HG03439 (cell line): ENCODE measurements at regions not wholly inside any gene's neighbourhood (a gene's known extent, or its start where the extent isn't known, plus 50 kb on each side); places are given as distances from the start of the nearest gene placed in this dataset.

ENCODE experiments used
- ATAC-seq: cut with Tn5 transposase; IDR thresholded peaks from one replicate; pipeline ENCODE4 v1.9.1; 2021; ENCODE audit warnings: mild to moderate bottlenecking, moderate library complexity; ENCODE audit not compliant: unreplicated experiment

GRCh38 chr1:4506591-4506990 lies 147.8 kb upstream of the AJAP1 start:
- ATAC-seq = no peak

- ATAC-seq = no peak
Observed at GRCh38 chr1:4509206-4509605, 145.2 kb upstream of the AJAP1 start.

GRCh38 chr1:4510276-4510691 lies 144.1 kb upstream of the AJAP1 start:
- no peak for ATAC-seq

- ATAC-seq = no peak
Observed at GRCh38 chr1:4511374-4511773, 143.0 kb upstream of the AJAP1 start.

- ATAC-seq = no peak
Observed at GRCh38 chr1:4512636-4513035, 141.8 kb upstream of the AJAP1 start.

GRCh38 chr1:4513685-4514084 lies 140.7 kb upstream of the AJAP1 start:
- ATAC-seq = no peak

- ATAC-seq = no peak
Observed at GRCh38 chr1:4515727-4516289, 138.6 kb upstream of the AJAP1 start.

- ATAC-seq = no peak
Observed at GRCh38 chr1:4516596-4516995, 137.8 kb upstream of the AJAP1 start.

GRCh38 chr1:4517186-4517954 lies 137.0 kb upstream of the AJAP1 start:
- ATAC-seq = no peak

GRCh38 chr1:4518621-4519020 lies 135.8 kb upstream of the AJAP1 start:
- no peak for ATAC-seq

- ATAC-seq = no peak
Observed at GRCh38 chr1:4519954-4520353, 134.5 kb upstream of the AJAP1 start.

- no peak for ATAC-seq
Observed at GRCh38 chr1:4523551-4523950, 130.9 kb upstream of the AJAP1 start.

- no peak for ATAC-seq
Observed at GRCh38 chr1:4526747-4527146, 127.7 kb upstream of the AJAP1 start.

- no peak for ATAC-seq
Observed at GRCh38 chr1:4527819-4528218, 126.6 kb upstream of the AJAP1 start.

- ATAC-seq = no peak
Observed at GRCh38 chr1:4528590-4528989, 125.8 kb upstream of the AJAP1 start.

- ATAC-seq = no peak
Observed at GRCh38 chr1:4529446-4530165, 124.8 kb upstream of the AJAP1 start.

GRCh38 chr1:4530166-4530785 lies 124.1 kb upstream of the AJAP1 start:
- ATAC-seq = no peak

GRCh38 chr1:4531842-4532241 lies 122.6 kb upstream of the AJAP1 start:
- no peak for ATAC-seq

GRCh38 chr1:4532656-4533055 lies 121.8 kb upstream of the AJAP1 start:
- no peak for ATAC-seq

- no peak for ATAC-seq
Observed at GRCh38 chr1:4546911-4547310, 107.5 kb upstream of the AJAP1 start.

- no peak for ATAC-seq
Observed at GRCh38 chr1:4549930-4550329, 104.5 kb upstream of the AJAP1 start.

- ATAC-seq = no peak
Observed at GRCh38 chr1:4550941-4551340, 103.5 kb upstream of the AJAP1 start.
